Activated CD8-positive, alpha-beta memory T cell treated with anti-CD3 and anti-CD28 coated beads for 1 hour (primary cell): ENCODE measurements at regions not wholly inside any gene's neighbourhood (a gene's known extent, or its start where the extent isn't known, plus 50 kb on each side); places are given as distances from the start of the nearest gene placed in this dataset.
A peak's percentile ranks its signal among the peaks of the same experiment; 100 is the strongest.
"Not testable (repeated sequence)": the region's sequence is repeated elsewhere in the genome, so short reads cannot be mapped to it uniquely, and the experiment has no call there.

Experiments used
- DNase-seq, 2 donors: peaks; one replicate each; pipeline ENCODE4 v3.0.0-alpha.2; 2020; ENCODE audit warnings: low read depth in 1 of 2; ENCODE audit errors: extremely low read depth in 1 of 2

GRCh38 chr6:18586133-18586532 is 199.0 kb downstream of the RNF144B start:
- DNase-seq: no peak

GRCh38 chr6:18595774-18596530 is 208.8 kb downstream of the RNF144B start:
- DNase-seq: peak in 1 of 2 donors; percentile 8

- no peak for DNase-seq
Observed at GRCh38 chr6:18596531-18596835, 209.3 kb downstream of the RNF144B start.

GRCh38 chr6:18598551-18599264 is 211.6 kb downstream of the RNF144B start:
- DNase-seq: no peak

GRCh38 chr6:18600255-18600654 is 213.1 kb downstream of the RNF144B start:
- no peak for DNase-seq

GRCh38 chr6:18601516-18602020 is 214.4 kb downstream of the RNF144B start:
- no peak for DNase-seq

GRCh38 chr6:18602931-18603330 is 215.8 kb downstream of the RNF144B start:
- no peak for DNase-seq

- DNase-seq: no peak
Observed at GRCh38 chr6:18603361-18603760, 216.2 kb downstream of the RNF144B start.

- DNase-seq: no peak
Observed at GRCh38 chr6:18605841-18606240, 218.7 kb downstream of the RNF144B start.

GRCh38 chr6:18609715-18610114 is 222.6 kb downstream of the RNF144B start:
- DNase-seq: no peak

- DNase-seq: no peak
Observed at GRCh38 chr6:18613319-18613925, 226.3 kb downstream of the RNF144B start.

- DNase-seq: no peak
Observed at GRCh38 chr6:18629571-18629970, 242.4 kb downstream of the RNF144B start.

- no peak for DNase-seq
Observed at GRCh38 chr6:18632670-18633410, 245.7 kb downstream of the RNF144B start.

GRCh38 chr6:18634912-18635311 is 247.8 kb downstream of the RNF144B start:
- no peak for DNase-seq

GRCh38 chr6:18640134-18640533 is 253.0 kb downstream of the RNF144B start:
- no peak for DNase-seq

GRCh38 chr6:18640754-18641153 is 253.6 kb downstream of the RNF144B start:
- no peak for DNase-seq

- no peak for DNase-seq
Observed at GRCh38 chr6:18654821-18655220, 267.7 kb downstream of the RNF144B start.

GRCh38 chr6:18656506-18656905 is 269.4 kb downstream of the RNF144B start:
- no peak for DNase-seq

- not testable (repeated sequence) for DNase-seq
Observed at GRCh38 chr6:18659994-18660393, 272.8 kb downstream of the RNF144B start.

GRCh38 chr6:18663011-18663410 is 275.9 kb downstream of the RNF144B start:
- no peak for DNase-seq

GRCh38 chr6:18664401-18664800 is 277.3 kb downstream of the RNF144B start:
- no peak for DNase-seq
